CD4-positive, alpha-beta T cell (primary cell): ENCODE measurements at regions not wholly inside any gene's neighbourhood (a gene's known extent, or its start where the extent isn't known, plus 50 kb on each side); places are given as distances from the start of the nearest gene placed in this dataset.

Experiments used
- ATAC-seq: fragments of 200-7000 bp; cut with Tn5 transposase; one replicate; pipeline ENCODE4 v1.10.0; 2022; ENCODE audit warnings: mild to moderate bottlenecking; ENCODE audit not compliant: poor library complexity
- CTCF ChIA-PET: fragments of 350-600 bp; sonication (Branson Sonifier 250); formaldehyde crosslinking; loops from one replicate; lab custom pipeline; 2021; ENCODE audit warnings: antibody characterized with exemption, inconsistent platforms; lab: Charles Lee
- POLR2A ChIA-PET: fragments of 350-600 bp; sonication (Branson Sonifier 250); formaldehyde crosslinking; loops from one replicate; lab custom pipeline; 2021; ENCODE audit warnings: antibody characterized with exemption, inconsistent platforms; lab: Charles Lee
- DNase-seq, 14 experiments: peaks; one replicate each; pipeline ENCODE4 v3.0.0-alpha.2; 2013 to 2020; ENCODE audit warnings: mixed read lengths in 2 of 14
- H3K27ac ChIP-seq, 2 donors: one replicate each; pipeline versions ENCODE4 v1.5.1 to v1.7.0; 2013; ENCODE audit warnings: low read length in 2 of 2, low read depth in 1 of 2, mild to moderate bottlenecking in 1 of 2
- H3K27me3 ChIP-seq, 2 experiments: 1 replicate in 1 of 2; 2 replicates in 1 of 2; pipeline versions ENCODE4 v1.6.1 to v1.7.0; 2013; ENCODE audit warnings: low read length in 2 of 2, control low read depth in 1 of 2, mild to moderate bottlenecking in 1 of 2, moderate library complexity in 1 of 2; ENCODE audit not compliant: insufficient read depth in 2 of 2, control insufficient read depth in 1 of 2
- H3K36me3 ChIP-seq: one replicate; pipeline ENCODE4 v1.6.1; 2013; ENCODE audit warnings: low read length, control low read depth; ENCODE audit not compliant: insufficient read depth
- H3K4me1 ChIP-seq: one replicate; pipeline ENCODE4 v1.6.1; 2013; ENCODE audit warnings: low read length, control low read depth; ENCODE audit not compliant: insufficient read depth
- H3K4me3 ChIP-seq: one replicate; pipeline ENCODE4 v1.5.1; 2013; ENCODE audit warnings: mild to moderate bottlenecking, low read length, moderate library complexity
- H3K9me3 ChIP-seq, 2 experiments: 1 replicate in 1 of 2; 2 replicates in 1 of 2; pipeline versions ENCODE4 v1.6.1 to v1.7.0; 2013; ENCODE audit warnings: low read length in 2 of 2, mild to moderate bottlenecking in 2 of 2, control low read depth in 1 of 2, moderate library complexity in 1 of 2; ENCODE audit not compliant: control insufficient read depth in 1 of 2, insufficient read depth in 1 of 2
- H3K27ac Mint-ChIP-seq: one replicate; pipeline ENCODE4 v1.8.0; 2020; ENCODE audit warnings: mixed read lengths
- H3K27me3 Mint-ChIP-seq: one replicate; pipeline ENCODE4 v1.8.0; 2021; ENCODE audit warnings: mixed read lengths
- H3K36me3 Mint-ChIP-seq: one replicate; pipeline ENCODE4 v1.8.0; 2021; ENCODE audit warnings: low read depth, mixed read lengths
- H3K4me1 Mint-ChIP-seq: one replicate; pipeline ENCODE4 v1.8.0; 2021; ENCODE audit warnings: low read depth, mixed read lengths
- H3K4me3 Mint-ChIP-seq: one replicate; pipeline ENCODE4 v1.8.0; 2020; ENCODE audit warnings: mild to moderate bottlenecking, mixed read lengths
- H3K9me3 Mint-ChIP-seq: one replicate; pipeline ENCODE4 v1.8.0; 2020; ENCODE audit warnings: mixed read lengths
- CTCF ChIP-seq: fragments of 200-600 bp; IDR thresholded peaks from one replicate; pipeline ENCODE4 v1.8.0; 2022; ENCODE audit warnings: antibody characterized with exemption, mild to moderate bottlenecking
- intact Hi-C, 2 experiments: fragments of 100-400 bp; cut with DNase I in 1 of 2; cut with micrococcal nuclease in 1 of 2; formaldehyde crosslinking; loops; one replicate each; pipeline versions ENCODE4 v1.15.1 to v1.9.0; 2023 to 2025; cut with DNase I, micrococcal nuclease

DNA sequence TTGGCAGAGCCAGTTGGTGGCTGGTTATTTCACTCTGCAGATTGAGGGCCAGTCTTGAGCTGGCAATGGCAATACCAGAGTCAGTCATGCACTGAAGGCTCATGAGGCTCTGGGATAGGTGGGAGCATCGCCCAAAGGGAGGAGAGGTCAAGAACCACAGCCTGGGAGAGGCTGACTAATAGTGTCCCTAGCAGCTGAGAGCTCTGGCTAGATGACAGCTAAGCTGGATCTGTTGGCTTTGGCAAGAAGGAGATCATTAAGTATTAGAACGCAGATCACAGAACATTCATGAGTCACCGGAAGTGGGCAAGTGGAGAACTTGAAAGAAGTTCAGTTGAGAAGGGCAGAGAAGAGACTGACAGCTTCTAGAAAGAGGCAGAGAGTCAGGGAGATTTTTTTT lies 521.1 kb downstream of the NR2F2 start:
- H3K4me3 ChIP-seq: no peak overlapping the region
- H3K4me1 ChIP-seq: no peaks in the 10 kb centered on the region
- no peak overlapping the region for H3K4me3 Mint-ChIP-seq
- no peaks in the 10 kb centered on the region for H3K36me3 ChIP-seq
- H3K27me3 Mint-ChIP-seq: no peaks in the 10 kb centered on the region
- ATAC-seq (no peak), DNase-seq (no peak)
- H3K27me3 ChIP-seq: no peaks in the 10 kb centered on the region
- no peaks in the 10 kb centered on the region for H3K36me3 Mint-ChIP-seq
- CTCF ChIA-PET: no interaction called here
- no peaks in the 10 kb centered on the region for H3K4me1 Mint-ChIP-seq
- no peak for TF ChIP-seq CTCF
- H3K27ac Mint-ChIP-seq: no peak overlapping the region
- H3K9me3 ChIP-seq: peaks cover 0 to 10% of the 10 kb centered on the region in 2 experiments
- POLR2A ChIA-PET: no interaction called here
- H3K27ac ChIP-seq: no peak overlapping the region
- H3K9me3 Mint-ChIP-seq: peaks cover 10% of the 10 kb centered on the region
- intact Hi-C loops: no loop called here

DNA sequence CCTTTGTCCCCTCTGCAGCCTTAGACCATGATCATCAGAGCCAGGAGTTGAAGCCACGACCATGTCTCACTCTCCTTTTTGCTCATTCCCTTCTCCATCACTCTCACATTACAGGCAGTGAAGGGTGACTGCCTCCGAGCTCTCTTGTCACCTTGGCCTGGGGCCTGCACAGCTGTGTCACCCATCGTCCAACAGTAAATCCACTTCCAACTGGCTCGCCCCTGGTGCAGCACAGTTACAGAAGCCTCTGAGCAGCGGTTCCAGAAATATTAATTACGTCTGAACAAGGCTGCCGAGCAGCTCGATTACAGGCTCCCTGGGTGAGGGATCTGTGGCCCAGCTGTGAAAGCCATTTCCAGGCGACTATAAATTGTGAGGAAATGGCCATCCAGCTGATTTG lies 528.2 kb downstream of the NR2F2 start:
- Histone ChIP-seq H3K9me3 (no peaks in the 10 kb centered on the region), H3K27ac (no peak overlapping the region), H3K36me3 (no peaks in the 10 kb centered on the region), H3K4me1 (no peaks in the 10 kb centered on the region), H3K4me3 (no peak overlapping the region), H3K27me3 (no peaks in the 10 kb centered on the region)
- no peak for TF ChIP-seq CTCF
- Mint-ChIP-seq H3K27me3 (no peaks in the 10 kb centered on the region), H3K9me3 (peaks cover 7% of the 10 kb centered on the region), H3K4me1 (no peaks in the 10 kb centered on the region), H3K36me3 (no peaks in the 10 kb centered on the region), H3K4me3 (no peak overlapping the region), H3K27ac (no peak overlapping the region)
- POLR2A ChIA-PET: no interaction called here
- intact Hi-C loops: no loop called here
- DNase-seq (no peak), ATAC-seq (no peak)
- CTCF ChIA-PET: no interaction called here

- no peak for TF ChIP-seq CTCF
- intact Hi-C loops: no loop called here
- no peak overlapping the region for H3K4me3 Mint-ChIP-seq
- no peaks in the 10 kb centered on the region for H3K36me3 Mint-ChIP-seq
- POLR2A ChIA-PET: no interaction called here
- Histone ChIP-seq H3K4me1 (no peaks in the 10 kb centered on the region), H3K27me3 (no peaks in the 10 kb centered on the region), H3K9me3 (no peaks in the 10 kb centered on the region), H3K27ac (no peak overlapping the region), H3K36me3 (no peaks in the 10 kb centered on the region), H3K4me3 (no peak overlapping the region)
- H3K27me3 Mint-ChIP-seq: no peaks in the 10 kb centered on the region
- H3K27ac Mint-ChIP-seq: no peak overlapping the region
- H3K9me3 Mint-ChIP-seq: peaks cover 3% of the 10 kb centered on the region
- DNase-seq: no peak
- no peak for ATAC-seq
- no peaks in the 10 kb centered on the region for H3K4me1 Mint-ChIP-seq
- CTCF ChIA-PET: no interaction called here
Observed at GRCh38 chr15:96860741-96861140, 530.2 kb downstream of the NR2F2 start.
